HepG2 (cell line): ENCODE measurements at regions not wholly inside any gene's neighbourhood (a gene's known extent, or its start where the extent isn't known, plus 50 kb on each side); places are given as distances from the start of the nearest gene placed in this dataset.

Experiments
- ARHGAP35 ChIP-seq: sonication (generic); formaldehyde crosslinking; IDR thresholded peaks from 2 replicates; pipeline ENCODE4 v1.9.0; 2022; ENCODE audit warnings: mild to moderate bottlenecking, inconsistent platforms, moderate library complexity, missing genetic modification reagents, borderline replicate concordance
- ASH2L ChIP-seq: fragments of 300-600, 200-600 bp; sonication (generic); IDR thresholded peaks from 2 replicates; pipeline ENCODE4 v1.7.0; 2017; ENCODE audit warnings: low read depth, mild to moderate bottlenecking, moderate library complexity, mixed read lengths, low read length; ENCODE audit not compliant: insufficient read length
- CBX2 ChIP-seq, 2 experiments: fragments of 200-600 bp in 1 of 2; sonication (generic); formaldehyde crosslinking in 1 of 2; IDR thresholded peaks; 2 replicates each; pipeline versions ENCODE4 v1.7.0 to v1.8.1; 2018 to 2022; ENCODE audit warnings: low read depth in 2 of 2, low read length in 1 of 2, mild to moderate bottlenecking in 1 of 2, missing genetic modification reagents in 1 of 2
- CTCF ChIP-seq: sonication (generic); formaldehyde crosslinking; IDR thresholded peaks from 2 replicates; pipeline ENCODE4 v1.5.0; 2020; ENCODE audit warnings: mild to moderate bottlenecking, missing genetic modification reagents, moderate library complexity
- GTF2F1 ChIP-seq: fragments of 150-350 bp; IDR thresholded peaks from 2 replicates; pipeline ENCODE4 v1.6.1; 2014; ENCODE audit warnings: low read length
- HOXA5 ChIP-seq: sonication (generic); formaldehyde crosslinking; IDR thresholded peaks from 2 replicates; pipeline ENCODE4 v1.4.0; 2020; ENCODE audit warnings: missing genetic modification reagents
- MAZ ChIP-seq, 2 experiments: sonication (generic) in 1 of 2; formaldehyde crosslinking in 1 of 2; IDR thresholded peaks; 2 replicates each; pipeline versions ENCODE4 v1.5.0 to v1.6.1; 2012 to 2020; ENCODE audit warnings: low read depth in 2 of 2, mild to moderate bottlenecking in 2 of 2, borderline replicate concordance in 1 of 2, improper control_type of control experiment in 1 of 2, low read length in 1 of 2, missing genetic modification reagents in 1 of 2, moderate library complexity in 1 of 2
- POLR2AphosphoS5 ChIP-seq: IDR thresholded peaks from 2 replicates; pipeline ENCODE4 v1.6.1; 2012; ENCODE audit warnings: low read depth, low read length
- TAF15 ChIP-seq: fragments of 200-400 bp; formaldehyde crosslinking; IDR thresholded peaks from one replicate; pipeline ENCODE4 v1.6.1; 2018; ENCODE audit warnings: mild to moderate bottlenecking, low read depth, low read length; ENCODE audit not compliant: poor library complexity, severe bottlenecking
- ZNF136 ChIP-seq: sonication (generic); formaldehyde crosslinking; IDR thresholded peaks from 2 replicates; pipeline ENCODE4 v1.8.1; 2022; ENCODE audit warnings: low read depth, mild to moderate bottlenecking, moderate library complexity, missing genetic modification reagents
- TF ChIP-seq, protein P1 (sequence below): sonication (generic); formaldehyde crosslinking; IDR thresholded peaks from 2 replicates; pipeline ENCODE4 v1.4.0; 2020; ENCODE audit warnings: missing genetic modification reagents, borderline replicate concordance

GRCh38 chr14:46245276-46245675 is 406.3 kb downstream of the RPL10L start:
- no peak for TF ChIP-seq MAZ (IDR thresholded peaks at IDR 0.05; ENCODE audit: borderline replicate concordance, low read depth, low read length)
- no peak for TF ChIP-seq MAZ (CRISPR knock-in tag; IDR thresholded peaks at IDR 0.05; ENCODE audit: low read depth)
- TF ChIP-seq TAF15, result no peak
- no peak for TF ChIP-seq HOXA5 (CRISPR knock-in tag)
- no peak for TF ChIP-seq ZNF136 (CRISPR knock-in tag)
- no peak for TF ChIP-seq CBX2 (IDR thresholded peaks at IDR 0.05; ENCODE audit: low read depth, low read length)
- TF ChIP-seq CBX2 (CRISPR knock-in tag; IDR thresholded peaks at IDR 0.05; ENCODE audit: low read depth), result no peak
- TF ChIP-seq POLR2AphosphoS5, result no peak
- TF ChIP-seq CTCF (CRISPR knock-in tag), result no peak
- TF ChIP-seq, protein P1, sequence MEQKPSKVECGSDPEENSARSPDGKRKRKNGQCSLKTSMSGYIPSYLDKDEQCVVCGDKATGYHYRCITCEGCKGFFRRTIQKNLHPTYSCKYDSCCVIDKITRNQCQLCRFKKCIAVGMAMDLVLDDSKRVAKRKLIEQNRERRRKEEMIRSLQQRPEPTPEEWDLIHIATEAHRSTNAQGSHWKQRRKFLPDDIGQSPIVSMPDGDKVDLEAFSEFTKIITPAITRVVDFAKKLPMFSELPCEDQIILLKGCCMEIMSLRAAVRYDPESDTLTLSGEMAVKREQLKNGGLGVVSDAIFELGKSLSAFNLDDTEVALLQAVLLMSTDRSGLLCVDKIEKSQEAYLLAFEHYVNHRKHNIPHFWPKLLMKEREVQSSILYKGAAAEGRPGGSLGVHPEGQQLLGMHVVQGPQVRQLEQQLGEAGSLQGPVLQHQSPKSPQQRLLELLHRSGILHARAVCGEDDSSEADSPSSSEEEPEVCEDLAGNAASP (CRISPR knock-in tag), result no peak
- no peak for TF ChIP-seq GTF2F1
- no peak for TF ChIP-seq ASH2L
- TF ChIP-seq ARHGAP35 (CRISPR knock-in tag), result no peak
